H9 (cell line): ENCODE measurements at regions not wholly inside any gene's neighbourhood (a gene's known extent, or its start where the extent isn't known, plus 50 kb on each side); places are given as distances from the start of the nearest gene placed in this dataset.

ENCODE experiments used
- DNase-seq: peaks from one replicate; pipeline ENCODE4 v3.0.0-alpha.2; 2017
- H2AFZ ChIP-seq: one replicate; pipeline ENCODE4 v1.6.1; 2013; ENCODE audit warnings: mild to moderate bottlenecking, low read length, control low read depth, moderate library complexity
- H2AK5ac ChIP-seq: 2 replicates; pipeline ENCODE4 v1.6.1; 2013; ENCODE audit warnings: low read length, control low read depth, mixed read lengths; ENCODE audit not compliant: insufficient read length
- H2BK120ac ChIP-seq: one replicate; pipeline ENCODE4 v1.6.1; 2013; ENCODE audit warnings: low read depth, mild to moderate bottlenecking, low read length, control low read depth, inconsistent platforms; ENCODE audit not compliant: poor library complexity, severe bottlenecking
- H2BK12ac ChIP-seq: 2 replicates; pipeline ENCODE4 v1.6.1; 2013; ENCODE audit warnings: low read length, control low read depth, mixed read lengths, low read depth; ENCODE audit not compliant: insufficient read length
- H2BK15ac ChIP-seq: 2 replicates; pipeline ENCODE4 v1.6.1; 2013; ENCODE audit warnings: low read depth, low read length, control low read depth
- H2BK20ac ChIP-seq: one replicate; pipeline ENCODE4 v1.6.1; 2013; ENCODE audit warnings: low read depth, mild to moderate bottlenecking, low read length, control low read depth, inconsistent platforms; ENCODE audit not compliant: poor library complexity, severe bottlenecking
- H2BK5ac ChIP-seq: 2 replicates; pipeline ENCODE4 v1.6.1; 2013; ENCODE audit warnings: low read length, control low read depth, mixed read lengths; ENCODE audit not compliant: insufficient read length
- H3K14ac ChIP-seq: 2 replicates; pipeline ENCODE4 v1.6.1; 2013; ENCODE audit warnings: low read length, control low read depth; ENCODE audit not compliant: insufficient read depth
- H3K18ac ChIP-seq: 2 replicates; pipeline ENCODE4 v1.6.1; 2013; ENCODE audit warnings: low read depth, mild to moderate bottlenecking, mixed read lengths, low read length, control low read depth; ENCODE audit not compliant: insufficient read length
- H3K23ac ChIP-seq: 2 replicates; pipeline ENCODE4 v1.6.1; 2013; ENCODE audit warnings: low read length, control low read depth, mixed read lengths, low read depth; ENCODE audit not compliant: insufficient read length
- H3K23me2 ChIP-seq: 2 replicates; pipeline ENCODE4 v1.6.1; 2013; ENCODE audit warnings: low read depth, mild to moderate bottlenecking, mixed read lengths, low read length, control low read depth; ENCODE audit not compliant: insufficient read length, poor library complexity, severe bottlenecking
- H3K27ac ChIP-seq: 2 replicates; pipeline ENCODE4 v1.5.1; 2013; ENCODE audit warnings: low read length, control low read depth, mixed read lengths, low read depth; ENCODE audit not compliant: insufficient read length
- H3K27me3 ChIP-seq: 2 replicates; pipeline ENCODE4 v1.6.1; 2013; ENCODE audit warnings: low read length, control low read depth, inconsistent platforms; ENCODE audit not compliant: insufficient read depth
- H3K4ac ChIP-seq: 2 replicates; pipeline ENCODE4 v1.6.1; 2013; ENCODE audit warnings: low read depth, mild to moderate bottlenecking, control low read depth, inconsistent platforms, low read length, moderate library complexity
- H3K4me1 ChIP-seq: 2 replicates; pipeline ENCODE4 v1.6.1; 2013; ENCODE audit warnings: low read length, control low read depth, inconsistent platforms; ENCODE audit not compliant: insufficient read depth
- H3K4me2 ChIP-seq: 2 replicates; pipeline ENCODE4 v1.6.1; 2013; ENCODE audit warnings: low read length, control low read depth, mixed read lengths; ENCODE audit not compliant: insufficient read length, insufficient read depth
- H3K56ac ChIP-seq: 2 replicates; pipeline ENCODE4 v1.6.1; 2013; ENCODE audit warnings: low read depth, mild to moderate bottlenecking, mixed read lengths, low read length, control low read depth; ENCODE audit not compliant: insufficient read length
- H3K79me1 ChIP-seq: 2 replicates; pipeline ENCODE4 v1.6.1; 2013; ENCODE audit warnings: low read depth, mild to moderate bottlenecking, moderate library complexity, low read length, control low read depth, inconsistent platforms; ENCODE audit not compliant: insufficient read depth, poor library complexity, severe bottlenecking
- H3K79me2 ChIP-seq: 2 replicates; pipeline ENCODE4 v1.6.1; 2013; ENCODE audit warnings: low read length, control low read depth, inconsistent platforms; ENCODE audit not compliant: insufficient read depth
- H3K9ac ChIP-seq: 2 replicates; pipeline ENCODE4 v1.6.1; 2013; ENCODE audit warnings: low read length, control low read depth, mixed read lengths; ENCODE audit not compliant: insufficient read length; ENCODE audit errors: extremely low read depth
- H3K9me3 ChIP-seq: one replicate; pipeline ENCODE4 v1.6.1; 2013; ENCODE audit warnings: low read depth, low read length, inconsistent platforms; ENCODE audit not compliant: control insufficient read depth
- H3T11ph ChIP-seq: one replicate; pipeline ENCODE4 v1.6.1; 2013; ENCODE audit warnings: mild to moderate bottlenecking, low read length, control low read depth, inconsistent platforms
- H4K20me1 ChIP-seq: one replicate; pipeline ENCODE4 v1.6.1; 2013; ENCODE audit not compliant: control insufficient read depth, insufficient read length, insufficient read depth
- H4K5ac ChIP-seq: 2 replicates; pipeline ENCODE4 v1.6.1; 2013; ENCODE audit warnings: low read depth, mild to moderate bottlenecking, mixed read lengths, low read length, control low read depth; ENCODE audit not compliant: insufficient read length
- H4K8ac ChIP-seq: replicated peaks from 2 replicates; pipeline ENCODE4 v1.6.1; 2013; ENCODE audit warnings: low read length, control low read depth, mixed read lengths, low read depth; ENCODE audit not compliant: insufficient read length
- H4K91ac ChIP-seq: 2 replicates; pipeline ENCODE4 v1.6.1; 2013; ENCODE audit warnings: low read depth, mild to moderate bottlenecking, moderate library complexity, mixed read lengths, low read length, control low read depth; ENCODE audit not compliant: insufficient read length
- H3K27ac Mint-ChIP-seq, 3 experiments: 2 replicates in 2 of 3; 3 replicates in 1 of 3; pipeline ENCODE4 v1.8.0; 2020 to 2021; ENCODE audit warnings: mixed read lengths in 3 of 3, mild to moderate bottlenecking in 1 of 3, moderate library complexity in 1 of 3
- H3K27me3 Mint-ChIP-seq: 2 replicates; pipeline ENCODE4 v1.8.0; 2021; ENCODE audit warnings: low read depth, mild to moderate bottlenecking, moderate library complexity, mixed read lengths
- H3K36me3 Mint-ChIP-seq, 3 experiments: 2 replicates in 2 of 3; 3 replicates in 1 of 3; pipeline ENCODE4 v1.8.0; 2020 to 2021; ENCODE audit warnings: low read depth in 3 of 3, mixed read lengths in 3 of 3; ENCODE audit not compliant: insufficient read depth in 1 of 3
- H3K4me1 Mint-ChIP-seq, 2 experiments: 2 replicates each; pipeline ENCODE4 v1.8.0; 2020; ENCODE audit warnings: mixed read lengths in 2 of 2
- H3K4me3 Mint-ChIP-seq, 2 experiments: 2 replicates in 1 of 2; 3 replicates in 1 of 2; pipeline ENCODE4 v1.8.0; 2020 to 2021; ENCODE audit warnings: mild to moderate bottlenecking in 2 of 2, mixed read lengths in 2 of 2, moderate library complexity in 1 of 2
- H3K9me3 Mint-ChIP-seq, 2 experiments: 2 replicates in 1 of 2; 3 replicates in 1 of 2; pipeline ENCODE4 v1.8.0; 2020; ENCODE audit warnings: mild to moderate bottlenecking in 2 of 2, mixed read lengths in 2 of 2, moderate library complexity in 1 of 2
- CTCF ChIP-seq: fragments of 200-600 bp; sonication (generic); conservative IDR thresholded peaks from 3 replicates; pipeline ENCODE4 v1.8.0; 2021; ENCODE audit warnings: antibody characterized with exemption, mild to moderate bottlenecking
- WGBS: extraction: QIAGEN DNeasy Blood & Tissue Kit; methylation state at CpG from one replicate; pipeline ENCODE4 v1.1.7; 2013; ENCODE audit warnings: missing lambda C conversion rate, low lambda C conversion rate, mixed read lengths; ENCODE audit not compliant: insufficient read length; ENCODE audit errors: extremely low coverage; 5-methylcytosine and 5-hydroxymethylcytosine counted together

GRCh38 chr3:55271549-55271948 lies 215.6 kb downstream of the WNT5A start:
- Histone ChIP-seq H3K18ac (no peak overlapping the region), H2BK5ac (no peak overlapping the region), H4K20me1 (no peaks in the 10 kb centered on the region), H2BK15ac (no peak overlapping the region), H4K8ac (no peak overlapping the region), H3K4ac (no peak overlapping the region), H4K5ac (no peak overlapping the region), H2BK12ac (no peak overlapping the region), H2AK5ac (no peak overlapping the region), H3K23me2 (no peaks in the 10 kb centered on the region), H3K23ac (no peak overlapping the region), H3K56ac (no peak overlapping the region), H3K4me1 (peaks cover 6% of the 10 kb centered on the region; the same call in 1 of the 2 replicates), H3K9ac (no peak overlapping the region), H3T11ph (no peak overlapping the region), H2AFZ (no peak overlapping the region), H3K9me3 (no peaks in the 10 kb centered on the region), H4K91ac (no peak overlapping the region), H3K79me1 (no peaks in the 10 kb centered on the region), H3K79me2 (no peaks in the 10 kb centered on the region), H3K4me2 (no peak overlapping the region), H3K27ac (no peak overlapping the region), H3K14ac (no peak overlapping the region), H2BK120ac (no peak overlapping the region), H2BK20ac (no peak overlapping the region), H3K27me3 (no peaks in the 10 kb centered on the region)
- Mint-ChIP-seq H3K36me3 (no peaks in the 10 kb centered on the region), H3K9me3 (no peaks in the 10 kb centered on the region), H3K4me3 (no peak overlapping the region), H3K27me3 (peaks cover 2% of the 10 kb centered on the region), H3K27ac (no peak overlapping the region; a peak in 1 of 7 replicates), H3K4me1 (peaks cover 16 to 19% of the 10 kb centered on the region in 2 experiments)
- no peak for TF ChIP-seq CTCF
- no CpG with 5 or more reads among the region's 4 CpGs for WGBS
- DNase-seq = no peak
